ENCODE measurements at regions not wholly inside any gene's neighbourhood (a gene's known extent, or its start where the extent isn't known, plus 50 kb on each side); places are given as distances from the start of the nearest gene placed in this dataset.

GRCh38 chr12:24730489-24730896 lies 218.4 kb downstream of the BCAT1 start:
- TF ChIP-seq CTCF (IDR thresholded peaks at IDR 0.05; ENCODE audit: low read length) (no peak), EZH2 (IDR thresholded peaks at IDR 0.05; ENCODE audit: borderline replicate concordance, low read length) (no peak)
